H1 (cell line): ENCODE measurements at regions not wholly inside any gene's neighbourhood (a gene's known extent, or its start where the extent isn't known, plus 50 kb on each side); places are given as distances from the start of the nearest gene placed in this dataset.

Source experiments
- TF ChIP-seq, protein P1 (sequence below): IDR thresholded peaks from 2 replicates; pipeline ENCODE4 v1.6.1; 2012; ENCODE audit warnings: low read length, inconsistent platforms

DNA sequence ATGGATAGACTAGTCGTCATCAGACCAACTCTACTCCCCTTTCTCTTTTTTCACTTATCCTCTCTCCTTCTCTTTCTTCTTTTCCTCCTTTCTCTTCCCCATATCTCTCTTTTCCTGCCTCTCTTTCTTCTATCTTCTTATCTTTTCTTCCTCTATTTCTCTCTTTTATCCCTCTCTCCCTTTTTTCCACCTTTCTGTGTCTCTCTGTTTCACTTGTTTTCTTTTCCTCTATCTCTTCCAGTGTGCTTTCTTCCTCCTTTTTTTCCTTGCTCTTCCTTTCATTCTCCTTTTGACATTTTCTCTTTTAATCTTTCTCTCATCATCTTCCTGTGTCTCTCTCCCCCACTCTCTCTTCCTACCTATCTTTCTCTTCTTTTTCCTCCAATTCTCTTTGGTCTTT is 159.0 kb upstream of the PTGFR start (continued):
- TF ChIP-seq, protein P1, sequence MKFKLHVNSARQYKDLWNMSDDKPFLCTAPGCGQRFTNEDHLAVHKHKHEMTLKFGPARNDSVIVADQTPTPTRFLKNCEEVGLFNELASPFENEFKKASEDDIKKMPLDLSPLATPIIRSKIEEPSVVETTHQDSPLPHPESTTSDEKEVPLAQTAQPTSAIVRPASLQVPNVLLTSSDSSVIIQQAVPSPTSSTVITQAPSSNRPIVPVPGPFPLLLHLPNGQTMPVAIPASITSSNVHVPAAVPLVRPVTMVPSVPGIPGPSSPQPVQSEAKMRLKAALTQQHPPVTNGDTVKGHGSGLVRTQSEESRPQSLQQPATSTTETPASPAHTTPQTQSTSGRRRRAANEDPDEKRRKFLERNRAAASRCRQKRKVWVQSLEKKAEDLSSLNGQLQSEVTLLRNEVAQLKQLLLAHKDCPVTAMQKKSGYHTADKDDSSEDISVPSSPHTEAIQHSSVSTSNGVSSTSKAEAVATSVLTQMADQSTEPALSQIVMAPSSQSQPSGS = no peak
